Astrocyte (in vitro differentiated cells and primary cell): ENCODE measurements at regions not wholly inside any gene's neighbourhood (a gene's known extent, or its start where the extent isn't known, plus 50 kb on each side); places are given as distances from the start of the nearest gene placed in this dataset.

Experiments
- CTCF ChIP-seq: IDR thresholded peaks from 2 replicates; pipeline ENCODE4 v1.5.1; 2011; ENCODE audit warnings: low read depth, mild to moderate bottlenecking, inconsistent platforms, low read length, moderate library complexity; ENCODE audit not compliant: insufficient read depth
- EZH2 ChIP-seq: IDR thresholded peaks from 2 replicates; pipeline ENCODE4 v1.6.1; 2012; ENCODE audit warnings: mild to moderate bottlenecking, low read length, inconsistent platforms; ENCODE audit not compliant: insufficient read depth

- TF ChIP-seq CTCF: no peak
- TF ChIP-seq EZH2: no peak
These were observed 783.6 kb downstream of the PDCD6IP start for GRCh38 chr3:34582055-34582454.
